Right atrium auricular region (tissue), 2 donors: ENCODE measurements at regions not wholly inside any gene's neighbourhood (a gene's known extent, or its start where the extent isn't known, plus 50 kb on each side); places are given as distances from the start of the nearest gene placed in this dataset.

Experiments used
- DNase-seq: peaks from one replicate; pipeline ENCODE4 v3.0.0-alpha.2; 2019; ENCODE audit warnings: low spot score
- H3K27ac ChIP-seq, 2 donors: fragments of 200-600 bp; sonication (generic); 1 replicate in 1 of 2; 2 replicates in 1 of 2; pipeline ENCODE4 v1.5.1; 2016 to 2019
- H3K27me3 ChIP-seq, 2 donors: fragments of 200-600 bp; sonication (generic); one replicate each; pipeline versions ENCODE4 v1.5.1 to v1.6.0; 2017 to 2019
- H3K36me3 ChIP-seq: fragments of 200-600 bp; sonication (generic); one replicate; pipeline ENCODE4 v1.5.1; 2016
- H3K4me1 ChIP-seq, 2 donors: fragments of 200-600 bp; sonication (generic); one replicate each; pipeline versions ENCODE4 v1.5.1 to v1.6.0; 2017 to 2019
- H3K4me3 ChIP-seq, 2 donors: fragments of 200-600 bp; sonication (generic); 1 replicate in 1 of 2; 2 replicates in 1 of 2; pipeline ENCODE4 v1.5.1; 2017 to 2019; ENCODE audit warnings: mild to moderate bottlenecking in 1 of 2, moderate library complexity in 1 of 2
- H3K9me3 ChIP-seq, 2 donors: fragments of 200-600 bp; sonication (generic); one replicate each; pipeline ENCODE4 v1.5.1; 2019
- TF ChIP-seq, protein P1 (sequence below), 2 donors: fragments of 200-600 bp; sonication (generic); IDR thresholded peaks; one replicate each; pipeline ENCODE4 v1.5.1; 2019; ENCODE audit warnings: antibody characterized with exemption in 2 of 2

DNA sequence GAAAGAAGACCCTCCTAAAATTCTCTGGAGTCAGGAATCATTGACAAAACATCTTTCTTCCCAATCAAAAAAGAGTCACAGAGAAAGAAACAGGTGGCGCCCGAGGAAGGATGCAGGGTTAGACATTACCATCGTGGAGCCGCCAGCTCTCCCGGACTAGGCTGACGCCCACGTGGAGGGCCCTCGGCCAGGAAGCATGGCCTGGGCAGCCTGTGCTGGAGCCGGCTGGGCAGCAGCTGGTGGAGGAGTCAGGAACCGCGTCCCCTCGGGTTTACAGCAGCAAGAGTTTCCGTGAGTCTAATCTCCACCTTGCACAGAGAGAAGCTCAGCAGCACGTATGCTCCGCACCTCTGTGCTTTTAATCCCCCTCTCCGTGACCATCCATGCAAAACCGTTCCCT is 533.7 kb upstream of the ATP11B start:
- no peak overlapping the region for H3K27ac ChIP-seq
- H3K4me3 ChIP-seq = no peak overlapping the region
- no peaks in the 10 kb centered on the region for H3K36me3 ChIP-seq
- TF ChIP-seq, protein P1, sequence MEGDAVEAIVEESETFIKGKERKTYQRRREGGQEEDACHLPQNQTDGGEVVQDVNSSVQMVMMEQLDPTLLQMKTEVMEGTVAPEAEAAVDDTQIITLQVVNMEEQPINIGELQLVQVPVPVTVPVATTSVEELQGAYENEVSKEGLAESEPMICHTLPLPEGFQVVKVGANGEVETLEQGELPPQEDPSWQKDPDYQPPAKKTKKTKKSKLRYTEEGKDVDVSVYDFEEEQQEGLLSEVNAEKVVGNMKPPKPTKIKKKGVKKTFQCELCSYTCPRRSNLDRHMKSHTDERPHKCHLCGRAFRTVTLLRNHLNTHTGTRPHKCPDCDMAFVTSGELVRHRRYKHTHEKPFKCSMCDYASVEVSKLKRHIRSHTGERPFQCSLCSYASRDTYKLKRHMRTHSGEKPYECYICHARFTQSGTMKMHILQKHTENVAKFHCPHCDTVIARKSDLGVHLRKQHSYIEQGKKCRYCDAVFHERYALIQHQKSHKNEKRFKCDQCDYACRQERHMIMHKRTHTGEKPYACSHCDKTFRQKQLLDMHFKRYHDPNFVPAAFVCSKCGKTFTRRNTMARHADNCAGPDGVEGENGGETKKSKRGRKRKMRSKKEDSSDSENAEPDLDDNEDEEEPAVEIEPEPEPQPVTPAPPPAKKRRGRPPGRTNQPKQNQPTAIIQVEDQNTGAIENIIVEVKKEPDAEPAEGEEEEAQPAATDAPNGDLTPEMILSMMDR (IDR thresholded peaks at IDR 0.05) = no peak
- no peak for DNase-seq
- H3K4me1 ChIP-seq = no peaks in the 10 kb centered on the region
- H3K9me3 ChIP-seq = no peaks in the 10 kb centered on the region
- H3K27me3 ChIP-seq = no peaks in the 10 kb centered on the region

DNA sequence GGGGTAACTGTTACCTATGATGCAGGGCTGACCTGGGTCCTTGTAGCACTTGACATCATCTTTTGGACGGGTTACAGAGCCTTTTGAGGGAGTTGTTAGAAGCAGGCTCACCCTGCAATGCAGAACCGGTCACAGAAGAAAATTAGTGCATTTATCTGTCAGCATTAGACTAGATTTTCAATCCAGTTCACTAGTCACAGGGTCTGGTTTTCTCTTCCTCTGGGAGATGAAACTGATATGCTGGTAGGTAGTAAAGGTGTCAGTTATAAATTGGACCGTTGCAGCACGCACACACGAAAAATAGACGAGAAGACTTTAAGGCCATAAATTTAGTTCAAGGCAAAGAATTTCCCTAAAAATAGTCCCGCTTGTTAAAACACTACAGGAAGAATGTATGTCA is 532.3 kb upstream of the ATP11B start:
- DNase-seq = no peak
- Histone ChIP-seq H3K27me3 (no peaks in the 10 kb centered on the region), H3K36me3 (no peaks in the 10 kb centered on the region), H3K4me3 (no peak overlapping the region), H3K9me3 (no peaks in the 10 kb centered on the region), H3K4me1 (no peaks in the 10 kb centered on the region), H3K27ac (no peak overlapping the region)
- TF ChIP-seq, protein P1 (IDR thresholded peaks at IDR 0.05) = no peak

DNA sequence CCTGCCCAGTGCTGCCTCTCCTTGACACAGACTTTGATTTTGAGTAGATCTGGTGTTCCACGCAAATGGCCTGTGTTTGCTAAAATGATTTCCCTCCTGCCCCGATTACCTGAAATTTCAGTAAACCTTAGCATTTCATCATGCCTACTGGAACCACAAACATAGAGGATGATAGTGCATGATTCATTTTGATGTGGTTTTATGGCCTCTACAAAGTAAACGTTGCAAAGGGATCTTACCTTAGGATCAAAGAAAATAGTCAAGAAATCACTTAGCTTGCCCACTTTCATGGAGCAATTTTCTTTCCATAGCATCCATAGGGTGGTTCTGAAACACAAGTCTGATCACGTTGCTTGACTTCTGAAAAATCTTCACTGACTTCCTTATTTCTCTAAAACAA is 524.6 kb upstream of the ATP11B start:
- TF ChIP-seq, protein P1 (IDR thresholded peaks at IDR 0.05) = no peak
- Histone ChIP-seq H3K36me3 (no peaks in the 10 kb centered on the region), H3K27me3 (no peaks in the 10 kb centered on the region), H3K9me3 (no peaks in the 10 kb centered on the region), H3K4me3 (no peak overlapping the region), H3K27ac (no peak overlapping the region), H3K4me1 (no peaks in the 10 kb centered on the region)
- DNase-seq = no peak

DNA sequence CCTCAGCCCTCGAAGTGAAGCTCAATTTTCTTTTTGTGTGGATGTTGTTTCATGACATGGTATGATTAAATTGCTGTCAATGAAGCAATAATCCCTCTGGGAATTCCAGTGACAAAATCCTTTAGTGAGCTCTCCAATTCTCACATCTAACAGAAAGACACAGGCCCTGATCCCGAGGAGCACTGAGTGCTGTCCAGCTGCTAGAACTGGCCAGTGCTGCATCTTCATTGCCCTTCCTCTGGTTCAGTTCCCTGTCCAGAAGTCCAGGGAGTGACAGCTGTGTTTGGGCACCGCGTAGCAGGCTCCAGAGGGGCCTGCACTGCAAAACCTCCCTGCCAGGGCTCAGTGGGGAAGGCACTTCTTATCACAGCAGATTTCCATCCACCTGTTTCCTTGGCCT is 516.8 kb upstream of the ATP11B start:
- Histone ChIP-seq H3K4me1 (no peaks in the 10 kb centered on the region), H3K9me3 (no peaks in the 10 kb centered on the region), H3K27ac (no peak overlapping the region), H3K4me3 (no peak overlapping the region), H3K27me3 (no peaks in the 10 kb centered on the region), H3K36me3 (no peaks in the 10 kb centered on the region)
- TF ChIP-seq, protein P1 (IDR thresholded peaks at IDR 0.05) = no peak
- DNase-seq = no peak

DNA sequence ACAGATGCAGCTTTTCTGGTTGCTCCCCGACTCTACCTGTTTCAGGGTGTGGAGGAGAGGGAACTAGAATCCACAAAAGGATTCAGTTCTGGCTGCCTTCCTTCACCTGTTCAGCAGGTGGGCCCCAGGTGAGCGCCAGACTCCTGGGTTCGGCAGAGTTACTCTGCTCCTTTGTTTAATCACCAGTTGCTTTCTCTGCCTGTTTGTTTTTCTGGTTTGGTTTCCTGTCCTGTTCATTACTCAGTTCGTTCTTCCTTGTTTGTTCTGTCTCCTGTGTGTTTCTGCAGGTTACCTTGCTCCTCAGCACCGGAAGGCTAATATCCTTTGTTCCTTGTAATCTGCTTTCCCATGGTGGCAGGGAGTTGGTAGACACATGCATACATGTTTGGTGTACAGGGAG is 508.5 kb upstream of the ATP11B start:
- no peak overlapping the region for H3K4me3 ChIP-seq
- no peaks in the 10 kb centered on the region for H3K36me3 ChIP-seq
- H3K27me3 ChIP-seq = no peaks in the 10 kb centered on the region
- H3K9me3 ChIP-seq = no peaks in the 10 kb centered on the region
- no peaks in the 10 kb centered on the region for H3K4me1 ChIP-seq
- no peak overlapping the region for H3K27ac ChIP-seq
- TF ChIP-seq, protein P1 (IDR thresholded peaks at IDR 0.05) = no peak
- no peak for DNase-seq

DNA sequence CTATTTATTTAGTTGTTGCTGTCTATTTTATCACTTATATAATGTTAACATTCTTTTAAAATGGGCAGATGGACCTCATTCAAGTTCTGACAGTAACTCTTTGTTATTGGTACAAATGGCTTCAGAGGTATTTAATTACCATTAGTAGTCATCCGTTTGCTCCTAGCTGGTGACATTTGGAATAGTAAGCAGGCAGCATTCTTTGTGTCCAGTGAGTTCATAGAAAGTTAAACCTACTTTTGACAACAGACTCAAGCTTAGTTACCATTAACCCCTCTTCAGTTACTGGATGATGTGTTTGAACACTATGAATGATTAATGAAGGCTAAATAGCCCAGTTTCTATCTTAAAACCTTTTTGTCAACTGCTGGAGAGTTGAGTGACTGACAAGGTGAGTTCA is 500.7 kb upstream of the ATP11B start:
- no peak for DNase-seq
- Histone ChIP-seq H3K36me3 (no peaks in the 10 kb centered on the region), H3K27me3 (no peaks in the 10 kb centered on the region), H3K27ac (no peak overlapping the region), H3K9me3 (no peaks in the 10 kb centered on the region), H3K4me1 (no peaks in the 10 kb centered on the region), H3K4me3 (no peak overlapping the region)
- TF ChIP-seq, protein P1 (IDR thresholded peaks at IDR 0.05) = no peak
